ENCODE measurements at regions not wholly inside any gene's neighbourhood (a gene's known extent, or its start where the extent isn't known, plus 50 kb on each side); places are given as distances from the start of the nearest gene placed in this dataset.

GRCh38 chr2:129766374-129766993 is 213.0 kb upstream of the RAB6C start:
- no peak for DNase-seq

GRCh38 chr2:129767346-129768035 is 212.0 kb upstream of the RAB6C start:
- no peak for DNase-seq

- DNase-seq = no peak
These were observed 211.5 kb upstream of the RAB6C start for GRCh38 chr2:129768036-129768386.

GRCh38 chr2:129768485-129769184 is 210.8 kb upstream of the RAB6C start:
- DNase-seq = no peak

GRCh38 chr2:129769185-129769991 is 210.1 kb upstream of the RAB6C start:
- no peak for DNase-seq

- no peak for DNase-seq
These were observed 207.9 kb upstream of the RAB6C start for GRCh38 chr2:129771418-129772189.

GRCh38 chr2:129772190-129772579 is 207.3 kb upstream of the RAB6C start:
- no peak for DNase-seq

GRCh38 chr2:129775952-129776653 is 203.4 kb upstream of the RAB6C start:
- no peak for DNase-seq

GRCh38 chr2:129777146-129777545 is 202.3 kb upstream of the RAB6C start:
- no peak for DNase-seq

GRCh38 chr2:129777762-129778583 is 201.5 kb upstream of the RAB6C start:
- DNase-seq = no peak

- no peak for DNase-seq
These were observed 200.9 kb upstream of the RAB6C start for GRCh38 chr2:129778584-129778877.

GRCh38 chr2:129779783-129780182 is 199.7 kb upstream of the RAB6C start:
- DNase-seq = no peak

- DNase-seq = no peak
These were observed 198.9 kb upstream of the RAB6C start for GRCh38 chr2:129780316-129781270.

GRCh38 chr2:129781749-129782632 is 197.5 kb upstream of the RAB6C start:
- no peak for DNase-seq

- no peak for DNase-seq
These were observed 196.9 kb upstream of the RAB6C start for GRCh38 chr2:129782633-129782990.

- DNase-seq = no peak
These were observed 195.0 kb upstream of the RAB6C start for GRCh38 chr2:129784486-129784885.

- DNase-seq = no peak
These were observed 187.8 kb upstream of the RAB6C start for GRCh38 chr2:129791712-129792111.

- DNase-seq = no peak
These were observed 186.0 kb upstream of the RAB6C start for GRCh38 chr2:129793431-129793902.

- no peak for DNase-seq
These were observed 185.3 kb upstream of the RAB6C start for GRCh38 chr2:129794116-129794515.

Data from activated gamma-delta T cell (primary cell).